Fibroblast of skin of scalp (primary cell): ENCODE measurements at regions not wholly inside any gene's neighbourhood (a gene's known extent, or its start where the extent isn't known, plus 50 kb on each side); places are given as distances from the start of the nearest gene placed in this dataset.
A peak's percentile ranks its signal among the peaks of the same experiment; 100 is the strongest.
"Not testable (repeated sequence)": the region's sequence is repeated elsewhere in the genome, so short reads cannot be mapped to it uniquely, and the experiment has no call there.

Experiments used
- DNase-seq: peaks from one replicate; pipeline ENCODE4 v3.0.0-alpha.2; 2013

DNA sequence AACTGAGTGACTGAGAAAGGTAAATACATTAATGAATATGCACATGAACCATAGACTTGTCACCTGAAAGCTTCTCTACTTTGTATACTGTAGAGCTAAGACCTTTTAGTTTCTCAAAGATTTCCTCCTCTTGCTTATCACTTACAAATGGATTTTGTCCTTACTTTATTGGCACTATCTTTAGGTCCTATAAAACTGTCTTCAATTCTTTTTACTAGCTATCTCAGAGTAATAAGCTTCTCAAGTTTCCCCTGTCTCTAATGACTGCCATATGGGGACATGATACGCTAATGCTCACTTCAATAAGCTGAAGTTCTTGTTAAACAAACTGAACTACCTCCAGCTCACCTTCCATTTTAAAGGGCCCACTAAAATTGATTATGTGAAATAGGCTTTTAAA is 468.2 kb upstream of the CCDC196 start:
- no peak for DNase-seq

DNA sequence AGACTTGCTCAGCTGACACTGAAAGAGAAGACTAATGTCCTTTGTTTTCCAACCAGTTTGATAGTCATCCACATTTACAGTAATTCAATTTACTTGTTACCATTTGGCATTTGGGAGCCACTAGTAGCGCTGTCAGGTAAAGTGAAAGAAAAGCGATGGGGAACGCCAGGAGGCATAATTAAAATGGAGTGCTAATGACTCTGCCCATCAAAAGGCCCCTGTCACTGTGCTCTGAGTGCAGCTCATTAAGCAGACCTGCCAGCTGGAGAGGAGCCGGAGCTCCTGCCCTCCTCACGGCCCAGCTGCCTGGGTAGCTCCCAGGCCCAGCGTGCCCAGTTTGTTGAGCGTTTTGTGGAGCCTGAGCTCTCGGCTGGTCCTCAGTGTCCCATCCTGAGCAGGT is 463.6 kb upstream of the CCDC196 start:
- no peak for DNase-seq

DNA sequence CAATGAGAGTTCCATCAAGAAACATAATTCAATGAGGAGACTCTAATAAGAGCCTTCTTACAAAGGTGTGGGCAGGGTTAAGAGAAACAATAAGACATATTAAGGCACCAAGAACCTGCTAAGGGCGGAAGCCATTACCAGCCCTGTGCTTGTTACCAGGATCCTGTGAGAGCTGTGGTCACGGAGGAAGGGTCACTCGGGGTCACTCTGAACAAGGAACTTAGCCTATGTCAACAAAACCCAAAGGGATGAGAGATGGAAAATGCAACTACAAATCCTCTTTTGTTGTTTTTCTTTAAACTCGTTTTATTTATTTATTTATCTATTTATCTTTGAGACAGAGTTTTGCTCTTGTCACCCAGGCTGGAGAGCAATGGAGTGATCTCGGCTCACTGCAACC is 460.4 kb upstream of the CCDC196 start:
- no peak for DNase-seq

DNA sequence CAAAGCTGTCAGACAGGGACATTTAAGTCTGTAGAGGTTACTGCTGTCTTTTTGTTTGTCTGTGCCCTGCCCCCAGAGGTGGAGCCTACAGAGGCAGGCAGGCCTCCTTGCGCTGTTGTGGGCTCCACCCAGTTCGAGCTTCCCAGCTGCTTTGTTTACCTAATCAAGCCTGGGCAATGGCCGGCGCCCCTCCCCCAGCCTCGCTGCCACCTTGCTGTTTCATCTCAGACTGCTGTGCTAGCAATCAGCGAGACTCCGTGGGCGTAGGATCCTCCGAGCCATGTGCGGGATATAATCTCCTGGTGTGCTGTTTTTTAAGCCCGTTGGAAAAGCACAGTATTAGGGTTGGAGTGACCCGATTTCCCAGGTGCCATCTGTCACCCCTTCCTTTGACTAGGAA is 454.2 kb upstream of the CCDC196 start:
- not testable (repeated sequence) for DNase-seq

DNA sequence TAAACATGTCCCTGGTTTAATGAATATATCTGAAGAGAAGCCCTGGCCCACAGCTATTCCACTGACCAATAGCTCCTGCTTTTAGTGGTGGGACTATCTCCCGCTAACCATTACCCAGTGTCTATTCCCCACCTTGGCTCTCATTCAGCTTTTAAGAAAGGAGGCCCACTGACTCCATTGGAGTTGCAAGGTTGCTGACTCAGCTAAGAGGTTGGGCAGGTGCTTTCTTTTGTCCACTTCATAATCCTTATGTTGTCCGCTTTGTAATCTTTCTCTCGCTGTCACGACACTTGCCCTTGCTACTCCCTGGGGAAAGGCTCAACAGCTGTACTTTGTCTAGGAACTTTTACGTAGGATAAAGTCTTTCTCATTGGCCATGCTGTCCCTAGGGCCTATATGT is 453.4 kb upstream of the CCDC196 start:
- DNase-seq, result no peak

DNA sequence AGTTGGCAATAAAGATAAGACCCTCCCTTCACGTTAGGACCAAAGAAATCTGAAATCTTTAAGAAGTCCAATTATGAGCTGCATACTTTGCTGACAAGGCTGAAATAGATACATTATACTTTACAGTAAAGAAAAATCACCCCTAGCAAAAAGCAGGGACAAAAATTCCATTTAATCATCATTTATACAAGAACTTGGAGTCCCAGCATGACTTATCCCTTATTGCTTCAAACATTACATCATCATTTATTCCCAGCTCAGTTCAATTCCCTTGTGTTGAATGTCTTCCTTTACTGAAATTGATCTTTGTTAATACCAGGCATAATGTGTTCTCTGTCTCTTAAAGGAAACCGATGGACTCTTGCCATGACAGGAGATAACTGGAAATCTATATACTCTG is 449.6 kb upstream of the CCDC196 start:
- DNase-seq, result no peak

DNA sequence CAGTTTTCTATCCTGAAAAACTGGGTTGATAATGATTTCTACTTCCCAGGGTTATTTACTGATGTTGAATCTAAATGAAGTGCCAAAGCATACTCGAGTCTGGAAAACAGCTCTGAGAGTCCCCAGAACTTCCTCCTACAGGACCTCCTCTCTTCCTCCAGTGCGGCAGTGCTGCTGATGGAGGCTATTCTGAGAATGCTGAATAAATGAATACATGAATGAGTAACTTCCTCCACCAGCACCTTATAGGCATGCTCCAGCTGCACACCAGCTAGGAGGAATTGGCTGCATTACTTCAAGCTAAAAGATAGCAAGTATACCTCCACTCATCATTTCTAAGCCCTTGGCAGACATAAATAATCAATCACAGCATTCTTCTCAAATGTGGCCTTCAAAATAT is 448.8 kb upstream of the CCDC196 start:
- no peak for DNase-seq

DNA sequence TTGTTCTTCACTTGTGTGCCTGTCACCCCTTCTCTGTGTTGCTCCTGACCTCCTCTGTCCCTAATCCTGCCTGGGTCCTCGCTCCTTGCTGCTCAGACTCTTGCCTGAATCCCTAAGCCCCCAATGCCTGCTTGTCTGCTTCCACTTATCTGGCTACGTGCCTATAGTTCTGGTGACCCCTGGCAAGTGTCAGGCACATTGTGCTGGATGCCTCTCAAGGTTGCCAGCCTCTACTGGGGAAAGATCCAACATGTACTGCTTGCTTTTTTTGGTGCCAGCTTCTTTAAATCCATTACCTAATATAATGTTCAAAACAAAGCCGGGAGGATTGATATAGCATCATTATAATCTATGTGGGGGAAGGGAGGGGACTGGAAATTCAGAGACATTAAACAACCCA is 448.0 kb upstream of the CCDC196 start:
- DNase-seq, result no peak

DNA sequence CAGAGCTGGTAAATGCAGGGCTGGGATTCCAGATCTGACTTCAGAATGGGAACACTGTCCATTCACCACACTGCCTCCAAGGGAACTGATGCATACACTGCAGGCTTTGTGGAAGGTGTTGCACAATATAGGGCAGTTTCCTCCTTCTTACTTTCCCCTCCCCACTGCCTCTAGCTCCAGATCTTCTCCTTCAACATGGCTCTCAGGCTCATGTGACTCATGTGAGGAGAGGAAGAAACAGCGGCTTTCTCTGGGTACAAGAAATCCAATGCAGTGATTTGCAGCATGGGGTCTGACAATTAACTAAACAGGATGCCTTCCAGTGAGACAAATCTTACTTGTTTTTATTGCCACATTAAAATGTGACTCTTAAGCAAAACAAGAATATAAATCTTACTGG is 447.6 kb upstream of the CCDC196 start:
- DNase-seq, result peak; percentile 46

DNA sequence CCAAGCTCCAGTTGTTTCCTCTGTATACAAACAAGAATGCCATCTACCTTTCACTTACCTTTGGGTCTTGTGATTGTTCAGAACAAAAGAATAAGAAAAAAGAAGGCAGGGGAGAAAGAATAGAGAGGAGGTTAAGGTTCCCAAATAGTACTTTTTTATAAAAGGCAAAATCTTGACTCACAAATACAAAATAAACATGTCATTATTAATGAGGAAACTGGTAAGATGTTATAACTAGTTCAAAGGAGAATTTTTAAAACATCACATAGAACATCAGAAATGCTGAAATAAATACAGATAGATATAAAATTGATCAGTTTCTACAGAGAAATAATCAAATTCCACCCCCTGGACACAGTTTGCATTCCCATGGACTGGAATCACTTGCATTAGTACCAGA is 446.7 kb upstream of the CCDC196 start:
- DNase-seq, result no peak

DNA sequence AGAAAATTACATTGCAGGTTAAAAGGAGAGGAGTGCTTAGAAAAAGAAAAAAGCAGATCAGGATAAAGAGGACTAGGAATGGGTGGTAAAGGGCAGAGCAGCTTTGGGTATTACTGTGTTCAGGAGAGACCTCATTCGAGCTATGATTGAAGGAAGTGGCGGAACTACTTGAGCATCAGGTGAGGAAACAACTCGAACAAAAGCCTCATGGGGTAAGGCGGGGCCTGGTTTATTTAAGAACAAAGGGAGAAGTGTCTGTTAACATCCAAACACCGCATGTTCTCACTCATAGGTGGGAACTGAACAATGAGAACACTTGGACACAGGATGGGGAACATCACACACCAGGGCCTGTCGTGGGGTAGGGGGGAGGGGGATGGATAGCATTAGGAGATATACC is 444.6 kb upstream of the CCDC196 start:
- DNase-seq, result no peak

DNA sequence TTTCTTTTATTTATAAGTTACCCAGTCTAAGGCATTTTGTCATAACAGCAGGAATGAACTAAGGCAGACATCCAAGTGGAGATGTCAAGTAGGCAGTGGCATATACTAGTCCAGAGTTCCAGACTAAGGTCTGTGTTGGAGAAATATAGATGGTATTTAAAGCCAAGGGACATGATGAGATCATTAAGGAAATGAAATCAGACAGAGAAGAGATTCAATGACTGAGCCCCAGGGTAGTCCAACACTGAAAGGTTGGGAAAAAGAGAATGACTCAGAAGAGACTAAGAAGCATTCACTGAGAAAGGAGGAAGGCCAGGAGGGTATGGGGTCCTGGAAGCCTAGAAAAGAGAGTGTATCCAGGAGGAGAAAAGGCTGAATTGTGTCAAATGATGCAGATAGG is 442.2 kb upstream of the CCDC196 start:
- DNase-seq, result peak; percentile 65

DNA sequence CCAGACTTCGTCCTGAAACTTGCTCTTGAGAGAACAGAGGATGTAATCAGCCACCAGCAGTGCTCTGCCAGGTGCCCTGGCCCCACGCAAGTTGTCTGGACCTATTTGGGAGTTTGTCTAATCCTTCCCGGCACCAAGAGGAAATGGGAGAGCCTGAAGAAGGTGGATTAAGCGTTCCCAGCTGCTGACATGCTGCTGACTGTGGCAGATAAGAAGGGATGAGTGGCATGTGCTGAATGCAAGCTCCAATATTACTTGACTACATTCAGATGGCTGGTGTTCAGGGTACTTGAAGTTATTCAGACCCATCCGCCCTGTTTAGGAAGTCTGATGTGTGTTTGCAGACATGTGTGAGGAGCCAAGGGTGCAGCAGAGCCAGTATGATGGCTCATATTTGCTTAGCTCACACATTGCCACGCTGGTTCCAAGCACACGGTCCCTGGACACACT is 440.6 kb upstream of the CCDC196 start:
- DNase-seq, result peak; percentile 66

DNA sequence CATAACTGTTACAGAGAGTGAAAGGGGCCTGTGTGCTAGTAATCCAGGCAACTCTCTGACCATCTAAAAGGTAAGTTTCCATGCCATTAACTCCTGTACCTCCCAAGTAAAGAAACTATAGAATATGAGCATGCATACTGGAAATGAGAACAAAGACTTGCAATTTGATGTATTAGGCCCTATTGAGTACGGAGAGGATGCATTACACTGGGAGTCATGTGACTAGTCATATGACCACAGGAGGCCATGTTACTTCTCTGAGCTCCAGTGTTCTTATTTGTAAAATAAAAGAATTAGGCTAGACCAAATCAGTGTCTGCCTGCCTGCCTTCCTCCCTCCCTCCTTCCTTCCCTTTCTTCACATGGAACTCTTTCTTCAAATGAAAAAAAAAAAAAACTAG is 440.1 kb upstream of the CCDC196 start:
- peak; percentile 21 for DNase-seq

DNA sequence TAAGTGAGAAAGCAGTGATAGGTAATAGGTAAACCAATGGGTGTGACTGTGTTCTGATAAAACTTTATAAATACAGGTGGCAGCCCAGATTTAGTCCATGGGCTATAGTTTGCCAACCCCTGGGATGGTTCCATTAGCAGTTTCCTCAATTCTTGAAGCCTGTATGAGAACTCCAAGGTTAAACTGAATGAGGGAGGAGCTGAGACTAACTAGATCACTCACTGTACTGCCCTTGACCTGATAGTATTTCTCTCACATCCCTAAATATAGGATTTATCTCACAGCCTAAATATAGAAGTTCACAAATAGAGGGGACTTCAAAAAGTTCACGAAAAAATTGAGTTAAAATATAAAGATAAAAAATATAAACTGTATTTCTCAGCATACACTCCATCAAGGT is 439.6 kb upstream of the CCDC196 start:
- no peak for DNase-seq

DNA sequence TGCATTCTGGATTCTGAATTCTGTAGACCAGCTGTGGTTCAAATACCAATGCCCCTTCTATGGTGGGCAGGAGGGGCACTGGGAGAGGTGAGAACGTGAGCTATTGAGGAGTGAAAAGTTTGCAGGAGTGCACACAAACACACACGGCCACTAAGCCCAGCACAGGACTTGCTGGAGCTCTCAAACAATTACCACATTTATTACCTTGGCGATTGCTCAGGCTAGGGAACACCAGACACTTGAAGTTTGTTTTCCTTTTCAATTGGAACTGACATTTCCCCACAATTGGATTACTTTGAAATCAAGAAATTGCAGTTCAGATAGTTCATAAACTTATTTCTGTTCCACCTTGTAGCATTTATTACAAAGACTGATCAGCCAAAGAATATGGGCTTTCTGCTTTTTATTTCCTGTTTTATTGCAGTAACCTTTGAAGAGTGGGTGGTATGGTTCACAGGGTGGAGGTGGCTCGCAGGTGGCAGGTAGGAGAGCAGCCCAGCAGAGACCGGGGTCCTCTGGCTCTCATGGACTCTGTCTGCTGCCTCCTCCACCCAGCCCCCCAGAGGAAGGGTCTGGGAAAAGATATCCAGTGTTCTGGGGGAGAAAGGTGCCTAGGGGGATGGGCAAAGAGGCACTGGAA is 429.8 kb upstream of the CCDC196 start:
- no peak for DNase-seq

DNA sequence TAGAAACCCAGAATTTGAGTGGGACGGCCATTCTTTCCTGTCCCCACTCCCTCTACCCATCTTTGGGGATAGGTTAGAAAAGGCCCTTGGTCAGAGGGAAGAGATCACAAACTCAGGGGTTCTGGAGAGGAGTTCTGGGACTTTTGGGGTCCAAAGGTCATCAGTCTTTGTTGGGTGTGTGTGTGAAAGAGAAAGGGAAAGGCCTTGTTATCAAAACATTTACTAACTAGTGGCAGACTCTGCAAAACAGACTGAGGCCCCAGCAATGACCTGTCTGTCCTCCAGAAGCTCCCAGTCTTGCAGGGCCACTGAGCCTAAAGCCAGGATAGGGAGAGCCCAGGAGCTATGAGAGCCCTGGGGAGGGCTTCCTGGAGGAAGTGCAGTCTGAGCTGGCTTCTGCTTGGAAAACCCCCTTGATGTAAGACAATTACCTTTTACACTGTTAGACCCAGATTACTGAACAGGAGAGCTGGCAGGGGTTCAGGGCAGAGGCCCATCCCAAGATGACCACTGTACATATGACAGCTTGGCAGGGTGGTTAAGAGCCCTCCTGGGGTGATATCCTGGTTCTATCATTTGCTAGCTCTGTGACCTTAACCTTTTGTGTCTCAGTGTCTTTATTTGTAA is 429.1 kb upstream of the CCDC196 start:
- no peak for DNase-seq

DNA sequence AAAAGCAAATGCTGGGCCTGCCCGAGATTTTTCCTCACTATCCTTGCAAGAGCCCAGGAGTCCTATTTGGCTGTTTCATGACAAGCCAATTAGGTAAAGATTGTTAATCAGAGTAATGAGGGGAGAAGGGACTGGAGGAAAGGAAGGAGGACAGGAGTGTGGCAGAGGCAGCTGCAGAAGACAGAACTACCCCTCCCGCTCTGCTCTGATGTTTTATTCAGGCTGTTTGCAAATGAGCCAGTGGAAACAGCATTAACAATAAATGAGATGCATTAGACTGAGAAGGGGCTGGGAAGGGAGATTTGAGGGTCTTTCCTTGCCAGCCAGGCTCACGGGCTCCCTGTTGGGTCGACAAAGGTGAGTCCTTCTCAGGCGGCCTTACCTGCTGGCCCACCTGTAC is 421.0 kb upstream of the CCDC196 start:
- DNase-seq, result no peak

DNA sequence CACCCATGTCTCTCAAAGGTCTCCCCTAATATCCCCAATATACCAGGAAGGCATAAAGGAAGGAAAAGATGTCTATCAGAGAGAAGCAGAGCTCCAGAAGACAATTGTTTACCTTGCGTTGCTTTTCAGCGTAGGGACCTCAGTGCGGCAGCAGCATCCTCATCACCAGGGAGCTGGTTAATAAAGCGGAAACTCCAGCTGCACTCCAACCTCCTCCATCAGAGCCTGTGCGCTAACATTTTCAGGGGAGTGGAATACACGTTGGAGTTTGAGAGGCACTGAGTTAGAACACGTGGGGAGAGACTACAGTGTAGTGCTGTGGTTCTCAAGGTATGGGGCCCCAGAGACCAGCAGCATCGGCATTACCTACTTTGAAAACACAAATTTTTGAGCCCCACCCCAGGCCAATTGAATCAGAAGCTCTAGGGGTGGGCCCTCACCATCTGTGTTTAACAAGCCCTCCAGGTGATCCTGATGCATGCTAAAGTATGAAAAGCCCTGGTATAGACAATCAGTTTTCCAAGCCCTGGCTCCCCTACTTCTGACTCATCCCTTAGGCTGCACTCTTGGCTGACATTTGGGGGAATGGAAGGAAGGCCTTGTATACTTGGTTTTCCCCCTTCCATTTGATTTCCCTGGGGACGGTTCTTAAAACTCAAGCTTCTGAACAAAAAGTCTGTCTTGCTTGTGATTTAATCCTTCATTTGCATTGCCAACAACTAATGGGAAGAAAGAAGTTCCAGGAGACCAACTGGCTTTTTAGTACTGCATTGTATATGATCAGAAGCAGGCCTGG is 419.0 kb upstream of the CCDC196 start:
- DNase-seq, result peak; percentile 77

DNA sequence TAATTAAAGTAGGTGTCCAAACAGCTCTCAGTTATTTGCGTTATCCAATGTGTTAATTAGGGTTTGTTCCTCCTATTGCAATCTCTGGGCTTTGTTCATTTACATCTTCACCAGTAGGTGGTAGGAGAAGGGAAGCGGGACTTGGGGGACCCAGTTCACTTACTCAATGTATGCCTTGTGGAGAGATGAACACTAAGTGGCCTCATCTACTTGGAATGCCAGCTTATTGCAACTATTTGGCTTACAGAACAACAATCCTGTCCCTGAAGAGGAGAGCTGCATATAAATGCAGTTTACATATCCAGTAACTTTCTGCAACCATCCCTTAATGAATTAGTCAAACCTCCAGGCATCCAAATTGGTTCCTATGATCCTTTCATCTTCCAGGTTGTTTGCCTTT is 417.1 kb upstream of the CCDC196 start:
- DNase-seq, result peak; percentile 47

DNA sequence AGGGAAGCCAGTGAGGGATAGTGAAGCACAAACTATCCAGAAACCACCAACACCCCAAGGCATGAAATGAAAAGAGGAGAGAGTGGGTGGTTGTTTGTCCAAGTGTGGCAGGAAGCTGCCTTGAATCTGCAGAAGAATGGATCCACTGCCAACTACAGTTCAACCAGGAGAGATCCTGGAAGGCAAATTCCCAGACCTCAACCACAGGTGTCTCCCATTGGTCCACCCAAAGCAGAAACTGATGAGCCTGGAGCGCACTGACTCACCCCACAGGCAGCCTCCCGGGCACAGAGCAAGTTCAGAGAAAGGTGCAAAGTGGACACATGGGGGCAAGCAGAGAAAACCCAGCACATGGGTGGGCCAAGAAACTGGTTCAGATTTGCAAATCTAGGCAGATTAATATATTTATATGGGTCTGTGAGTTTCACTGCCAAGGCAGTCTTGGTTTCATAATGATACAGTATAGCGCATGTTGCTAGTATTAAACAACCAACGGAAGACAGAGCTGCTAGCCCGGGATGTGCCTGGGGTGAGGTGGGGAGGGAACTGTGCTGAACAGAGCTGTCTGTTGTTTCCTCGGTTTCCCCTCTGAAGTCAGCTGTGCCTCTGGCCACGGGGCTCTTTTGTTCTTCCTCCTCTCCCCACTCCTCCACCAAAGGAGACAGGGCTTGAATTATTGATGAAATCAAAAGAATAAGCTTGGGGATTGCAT is 416.2 kb upstream of the CCDC196 start:
- peak; percentile 8 for DNase-seq

DNA sequence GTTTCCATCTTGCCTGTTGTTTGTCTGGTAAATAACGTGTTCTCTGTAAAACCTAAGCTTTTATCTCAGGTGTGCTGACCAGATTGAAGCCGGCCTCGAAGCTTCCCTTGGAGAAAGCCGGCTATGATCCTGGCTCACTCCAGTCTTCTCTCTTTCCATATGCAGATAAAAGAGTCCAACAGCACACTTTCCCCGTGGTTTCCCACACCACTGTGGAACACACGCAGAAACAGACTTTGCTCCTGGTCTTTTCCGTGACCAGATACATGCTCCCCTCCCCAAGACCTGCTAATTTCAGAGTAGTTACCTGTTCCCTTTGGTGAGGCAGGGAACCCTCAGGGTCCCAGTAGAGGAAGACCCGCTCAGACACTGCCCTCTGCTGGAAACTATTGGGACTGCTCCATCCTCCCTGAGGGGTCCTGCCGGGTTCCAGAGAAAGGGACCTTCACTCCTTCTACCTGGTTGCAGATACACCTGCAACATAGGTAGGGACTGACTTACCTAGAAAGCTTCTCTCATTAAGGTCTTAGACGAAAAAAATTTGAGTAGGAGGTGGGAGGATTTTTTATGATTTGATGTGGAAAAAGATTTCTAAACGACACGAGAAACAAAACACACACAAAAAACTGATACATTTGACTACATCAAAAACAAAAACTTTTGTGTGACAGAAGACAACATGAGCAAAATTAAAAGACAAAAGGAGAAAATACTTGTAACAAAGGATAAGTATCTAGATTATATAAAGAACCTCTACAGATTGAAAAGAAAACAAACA is 415.4 kb upstream of the CCDC196 start:
- DNase-seq, result peak; percentile 17
